Stomach (tissue), 8 donors: ENCODE measurements at regions not wholly inside any gene's neighbourhood (a gene's known extent, or its start where the extent isn't known, plus 50 kb on each side); places are given as distances from the start of the nearest gene placed in this dataset.

Experiments used
- DNase-seq, 2 donors: peaks; one replicate each; pipeline versions ENCODE4 v3.0.0 to v3.0.0-alpha.2; 2013 to 2019
- H3K27ac ChIP-seq, 5 donors: fragments of 200-600 bp in 4 of 5; sonication (generic) in 4 of 5; one replicate each; pipeline ENCODE4 v1.5.1; 2013 to 2019; ENCODE audit warnings: mild to moderate bottlenecking in 1 of 5, moderate library complexity in 1 of 5
- H3K27me3 ChIP-seq, 3 donors: fragments of 200-600 bp; sonication (generic); one replicate each; pipeline ENCODE4 v1.5.1; 2017 to 2019; ENCODE audit warnings: mixed run types in 1 of 3
- H3K36me3 ChIP-seq, 4 donors: fragments of 200-600 bp; sonication (generic); 1 replicate in 3 of 4; 2 replicates in 1 of 4; pipeline ENCODE4 v1.5.1; 2016 to 2019
- H3K4me1 ChIP-seq, 4 donors: fragments of 200-600 bp; sonication (generic); one replicate each; pipeline ENCODE4 v1.5.1; 2016 to 2019
- H3K4me3 ChIP-seq, 4 donors: fragments of 200-600 bp; sonication (generic) in 3 of 4; one replicate each; pipeline ENCODE4 v1.5.1; 2016 to 2019; ENCODE audit warnings: mild to moderate bottlenecking in 1 of 4
- H3K9me3 ChIP-seq, 4 donors: fragments of 200-600 bp; sonication (generic); one replicate each; pipeline ENCODE4 v1.5.1; 2016 to 2019
- CTCF ChIP-seq, 7 experiments: fragments of 450-650 bp in 4 of 7; fragments of 200-600 bp in 3 of 7; sonication (generic) in 3 of 7; IDR thresholded peaks; one replicate each; pipeline ENCODE4 v1.5.1; 2016 to 2019; ENCODE audit warnings: antibody characterized with exemption in 7 of 7, control low read depth in 2 of 7, mild to moderate bottlenecking in 1 of 7
- EP300 ChIP-seq: sonication (generic); formaldehyde crosslinking; IDR thresholded peaks from one replicate; pipeline ENCODE4 v1.6.1; 2017; ENCODE audit warnings: antibody characterized with exemption
- POLR2A ChIP-seq, 4 donors: fragments of 450-650 bp; IDR thresholded peaks; one replicate each; pipeline ENCODE4 v1.6.1; 2016; ENCODE audit warnings: antibody characterized with exemption in 4 of 4, control low read depth in 2 of 4, mild to moderate bottlenecking in 1 of 4, moderate library complexity in 1 of 4
- POLR2AphosphoS5 ChIP-seq, 3 donors: sonication (generic); formaldehyde crosslinking; IDR thresholded peaks; one replicate each; pipeline ENCODE4 v1.6.1; 2016; ENCODE audit warnings: antibody characterized with exemption in 3 of 3
- WGBS, 5 donors: extraction: QIAGEN DNeasy Blood & Tissue Kit in 3 of 5; methylation state at CpG; one replicate each; pipeline versions ENCODE4 v1.1.5 to v1.1.7; 2013 to 2018; 5-methylcytosine and 5-hydroxymethylcytosine counted together
- intact Hi-C: fragments of 100-400 bp; cut with DNase I; formaldehyde crosslinking; loops from one replicate; pipeline ENCODE4 v1.15.1; 2023; ENCODE audit warnings: low total_unique reads
- donor health status: healthy with polysubstance abuse.
- donor health status: Bipolar disorder and iron deficiency.
- donor health status: healthy.

GRCh38 chr12:118586433-118586832 lies 210.1 kb downstream of the SUDS3 start:
- Histone ChIP-seq H3K27me3 (no peaks in the 10 kb centered on the region), H3K4me1 (no peaks in the 10 kb centered on the region), H3K4me3 (no peak overlapping the region), H3K9me3 (peaks cover 0 to 14% (median 5%) of the 10 kb centered on the region in 4 donors), H3K36me3 (no peaks in the 10 kb centered on the region), H3K27ac (no peak overlapping the region)
- DNase-seq = no peak
- intact Hi-C loops = no loop called here
- WGBS, 5 donors = 83 to 97% (median 95%) methylated on average over 1 of the region's 1 CpG
- TF ChIP-seq EP300 (no peak), POLR2AphosphoS5 (IDR thresholded peaks at IDR 0.05) (no peak), CTCF (IDR thresholded peaks at IDR 0.05) (no peak), POLR2A (IDR thresholded peaks at IDR 0.05) (no peak)

- peaks cover 0 to 14% (median 5%) of the 10 kb centered on the region in 4 donors for H3K9me3 ChIP-seq
- TF ChIP-seq POLR2AphosphoS5 (IDR thresholded peaks at IDR 0.05) (no peak), EP300 (no peak), CTCF (IDR thresholded peaks at IDR 0.05) (no peak), POLR2A (IDR thresholded peaks at IDR 0.05) (no peak)
- 77 to 88% (median 84%) methylated on average over 1 of the region's 1 CpG for WGBS, 5 donors
- intact Hi-C loops = no loop called here
- no peak overlapping the region for H3K27ac ChIP-seq
- no peak for DNase-seq
- H3K36me3 ChIP-seq = no peaks in the 10 kb centered on the region
- no peaks in the 10 kb centered on the region for H3K27me3 ChIP-seq
- no peaks in the 10 kb centered on the region for H3K4me1 ChIP-seq
- no peak overlapping the region for H3K4me3 ChIP-seq
These were observed 212.8 kb downstream of the SUDS3 start for GRCh38 chr12:118589162-118589561.

GRCh38 chr12:118590406-118591150 lies 214.2 kb downstream of the SUDS3 start:
- Histone ChIP-seq H3K9me3 (peaks cover 0 to 14% (median 5%) of the 10 kb centered on the region in 4 donors), H3K36me3 (no peaks in the 10 kb centered on the region), H3K27ac (no peak overlapping the region), H3K27me3 (no peaks in the 10 kb centered on the region), H3K4me3 (no peak overlapping the region), H3K4me1 (no peaks in the 10 kb centered on the region)
- WGBS, 5 donors = 45 to 67% (median 64%) methylated on average over 7 of the region's 7 CpGs
- intact Hi-C loops = no loop called here
- DNase-seq = no peak
- no peak for TF ChIP-seq POLR2A (IDR thresholded peaks at IDR 0.05)
- no peak for TF ChIP-seq POLR2AphosphoS5 (IDR thresholded peaks at IDR 0.05)
- TF ChIP-seq CTCF (IDR thresholded peaks at IDR 0.05) = no peak
- no peak for TF ChIP-seq EP300

GRCh38 chr12:118603610-118604361 lies 227.4 kb downstream of the SUDS3 start:
- Histone ChIP-seq H3K27me3 (no peaks in the 10 kb centered on the region), H3K36me3 (no peaks in the 10 kb centered on the region), H3K27ac (no peak overlapping the region), H3K9me3 (no peaks in the 10 kb centered on the region), H3K4me1 (no peaks in the 10 kb centered on the region), H3K4me3 (no peak overlapping the region)
- TF ChIP-seq EP300 (no peak), CTCF (IDR thresholded peaks at IDR 0.05) (no peak), POLR2A (IDR thresholded peaks at IDR 0.05) (no peak), POLR2AphosphoS5 (IDR thresholded peaks at IDR 0.05) (no peak)
- DNase-seq = peak in 1 of 2 donors; percentile 10
- 13 to 35% (median 19%) methylated on average over 3 of the region's 3 CpGs for WGBS, 5 donors
- intact Hi-C loops = no loop called here
